ENCODE measurements at regions not wholly inside any gene's neighbourhood (a gene's known extent, or its start where the extent isn't known, plus 50 kb on each side); places are given as distances from the start of the nearest gene placed in this dataset.

DNA sequence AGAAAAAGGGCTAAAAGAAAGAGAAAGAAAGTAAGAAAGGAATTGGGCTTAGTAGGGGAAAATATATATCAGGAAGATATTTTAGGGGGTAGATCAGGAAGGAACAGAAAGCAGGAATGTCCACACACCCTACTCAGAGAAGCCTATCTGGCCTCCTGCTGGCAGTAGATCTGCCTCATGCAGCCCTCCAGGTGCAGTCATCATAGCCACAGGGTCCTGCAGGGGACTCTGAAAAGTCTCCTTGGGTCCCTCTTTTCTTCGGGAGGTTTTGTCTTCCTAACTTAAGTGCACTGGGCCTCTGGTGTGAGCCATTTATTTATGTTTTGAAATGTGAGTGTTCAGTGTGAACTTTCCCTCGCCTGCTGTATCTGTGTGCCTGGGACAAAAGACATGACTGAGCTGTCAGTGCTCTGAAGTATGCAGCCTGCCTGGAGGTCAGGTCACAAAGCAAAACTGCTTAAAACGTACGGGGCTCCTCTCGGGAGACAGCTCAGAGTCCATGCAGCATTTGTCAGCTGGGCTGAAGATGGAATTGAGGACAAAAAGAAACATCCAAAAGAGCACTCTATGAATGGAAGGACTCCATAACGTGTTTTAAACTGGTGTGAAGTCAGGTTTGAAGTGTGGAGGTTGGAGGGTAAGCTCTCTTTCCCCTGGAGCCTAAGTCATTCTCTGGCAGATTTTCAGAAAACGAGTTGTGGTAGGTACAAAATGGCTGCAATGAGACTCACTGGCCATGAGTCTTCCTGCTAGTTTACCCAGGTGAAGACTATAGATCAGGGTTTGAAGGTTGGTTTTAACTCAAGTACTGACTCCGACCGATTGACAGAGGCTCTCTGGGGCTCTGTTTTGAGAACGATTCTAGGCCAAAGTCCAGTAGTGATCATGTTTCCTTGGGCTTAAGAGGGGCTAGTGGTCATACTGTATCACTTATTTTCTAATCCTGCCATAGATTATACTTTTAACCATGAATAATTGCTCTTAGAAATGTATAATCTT lies 151.8 kb upstream of the GDNF start:
- Histone ChIP-seq H3K4me1 (ENCODE audit: control insufficient read depth, extremely low read depth, insufficient read depth, low read length) (no peaks in the 10 kb centered on the region), H3K4me2 (ENCODE audit: extremely low read depth, insufficient read depth, low read length) (no peak overlapping the region), H3K9ac (ENCODE audit: insufficient read depth, low read length) (no peak overlapping the region), H3K9me3 (ENCODE audit: control insufficient read depth, insufficient read depth, low read depth, low read length) (no peaks in the 10 kb centered on the region), H3K36me3 (ENCODE audit: control insufficient read depth, insufficient read depth, low read length) (no peaks in the 10 kb centered on the region), H2AFZ (ENCODE audit: low read length) (no peak overlapping the region), H3K79me2 (ENCODE audit: control insufficient read depth, insufficient read depth, low read length) (no peaks in the 10 kb centered on the region), H3K27me3 (ENCODE audit: control insufficient read depth, insufficient read depth, low read length) (peaks cover 3% of the 10 kb centered on the region), H3K27ac (ENCODE audit: insufficient read depth, low read length) (no peak overlapping the region), H4K20me1 (ENCODE audit: control insufficient read depth, extremely low read depth, insufficient read depth, low read length) (no peaks in the 10 kb centered on the region), H3K4me3 (replicated peaks in 1 of 4; ENCODE audit: control extremely low read depth in 1 of 4, insufficient read depth in 1 of 4, low read depth in 3 of 4, low read length in 4 of 4) (no peak overlapping the region)
- no peak for DNase-seq (ENCODE audit: low read depth in 2 of 2)
- TF ChIP-seq CTCF (conservative IDR thresholded peaks at IDR 0.05 in 1 of 2, IDR thresholded peaks at IDR 0.05 in 1 of 2; ENCODE audit: low read depth in 1 of 2, low read length in 2 of 2) = no peak
- TF ChIP-seq EZH2 (IDR thresholded peaks at IDR 0.05; ENCODE audit: low read length, missing control alignments) = no peak

- no peak for TF ChIP-seq CTCF (conservative IDR thresholded peaks at IDR 0.05 in 1 of 2, IDR thresholded peaks at IDR 0.05 in 1 of 2; ENCODE audit: low read depth in 1 of 2, low read length in 2 of 2)
- no peak for TF ChIP-seq EZH2 (IDR thresholded peaks at IDR 0.05; ENCODE audit: low read length, missing control alignments)
- H3K36me3 ChIP-seq (ENCODE audit: control insufficient read depth, insufficient read depth, low read length) = no peaks in the 10 kb centered on the region
- H2AFZ ChIP-seq (ENCODE audit: low read length) = no peak overlapping the region
- H3K79me2 ChIP-seq (ENCODE audit: control insufficient read depth, insufficient read depth, low read length) = no peaks in the 10 kb centered on the region
- H3K4me3 ChIP-seq (replicated peaks in 1 of 4; ENCODE audit: control extremely low read depth in 1 of 4, insufficient read depth in 1 of 4, low read depth in 3 of 4, low read length in 4 of 4) = no peak overlapping the region
- no peaks in the 10 kb centered on the region for H4K20me1 ChIP-seq (ENCODE audit: control insufficient read depth, extremely low read depth, insufficient read depth, low read length)
- DNase-seq (ENCODE audit: low read depth in 2 of 2) = no peak
- no peak overlapping the region for H3K27ac ChIP-seq (ENCODE audit: insufficient read depth, low read length)
- H3K9me3 ChIP-seq (ENCODE audit: control insufficient read depth, insufficient read depth, low read depth, low read length) = no peaks in the 10 kb centered on the region
- no peak overlapping the region for H3K4me2 ChIP-seq (ENCODE audit: extremely low read depth, insufficient read depth, low read length)
- no peaks in the 10 kb centered on the region for H3K4me1 ChIP-seq (ENCODE audit: control insufficient read depth, extremely low read depth, insufficient read depth, low read length)
- no peak overlapping the region for H3K9ac ChIP-seq (ENCODE audit: insufficient read depth, low read length)
- peaks cover 3% of the 10 kb centered on the region for H3K27me3 ChIP-seq (ENCODE audit: control insufficient read depth, insufficient read depth, low read length)
Observed at GRCh38 chr5:37989884-37990283, 150.0 kb upstream of the GDNF start.

GRCh38 chr5:37988454-37989046 lies 148.7 kb upstream of the GDNF start:
- no peak overlapping the region for H3K27ac ChIP-seq (ENCODE audit: insufficient read depth, low read length)
- no peak overlapping the region for H3K4me3 ChIP-seq (replicated peaks in 1 of 4; ENCODE audit: control extremely low read depth in 1 of 4, insufficient read depth in 1 of 4, low read depth in 3 of 4, low read length in 4 of 4)
- H4K20me1 ChIP-seq (ENCODE audit: control insufficient read depth, extremely low read depth, insufficient read depth, low read length) = no peaks in the 10 kb centered on the region
- H3K4me1 ChIP-seq (ENCODE audit: control insufficient read depth, extremely low read depth, insufficient read depth, low read length) = no peaks in the 10 kb centered on the region
- no peaks in the 10 kb centered on the region for H3K79me2 ChIP-seq (ENCODE audit: control insufficient read depth, insufficient read depth, low read length)
- H3K9ac ChIP-seq (ENCODE audit: insufficient read depth, low read length) = no peak overlapping the region
- no peaks in the 10 kb centered on the region for H3K36me3 ChIP-seq (ENCODE audit: control insufficient read depth, insufficient read depth, low read length)
- no peak for TF ChIP-seq EZH2 (IDR thresholded peaks at IDR 0.05; ENCODE audit: low read length, missing control alignments)
- TF ChIP-seq CTCF (conservative IDR thresholded peaks at IDR 0.05 in 1 of 2, IDR thresholded peaks at IDR 0.05 in 1 of 2; ENCODE audit: low read depth in 1 of 2, low read length in 2 of 2) = no peak
- no peak overlapping the region for H3K4me2 ChIP-seq (ENCODE audit: extremely low read depth, insufficient read depth, low read length)
- H2AFZ ChIP-seq (ENCODE audit: low read length) = no peak overlapping the region
- peaks cover 3% of the 10 kb centered on the region for H3K27me3 ChIP-seq (ENCODE audit: control insufficient read depth, insufficient read depth, low read length)
- DNase-seq (ENCODE audit: low read depth in 2 of 2) = no peak
- no peaks in the 10 kb centered on the region for H3K9me3 ChIP-seq (ENCODE audit: control insufficient read depth, insufficient read depth, low read depth, low read length)
